ENCODE measurements at regions not wholly inside any gene's neighbourhood (a gene's known extent, or its start where the extent isn't known, plus 50 kb on each side); places are given as distances from the start of the nearest gene placed in this dataset.

GRCh38 chr7:121796381-121796780 lies 76.6 kb upstream of the PTPRZ1 start:
- Histone ChIP-seq H3K4me3 (ENCODE audit: low read length in 2 of 2) (no peak overlapping the region), H3K9me3 (ENCODE audit: control insufficient read depth, low read length) (no peaks in the 10 kb centered on the region), H3K36me3 (ENCODE audit: control insufficient read depth in 1 of 2, insufficient read depth in 2 of 2, low read length in 1 of 2) (no peaks in the 10 kb centered on the region), H3K27me3 (ENCODE audit: control insufficient read depth in 1 of 2, insufficient read depth in 2 of 2, low read length in 1 of 2) (no peaks in the 10 kb centered on the region), H3K27ac (ENCODE audit: low read depth in 1 of 2, low read length in 2 of 2) (no peak overlapping the region), H3K4me1 (ENCODE audit: control insufficient read depth in 1 of 2, insufficient read depth in 2 of 2, low read length in 2 of 2) (no peaks in the 10 kb centered on the region)
- intact Hi-C loops (cut with DNase I) = no loop called here
- 94 to 96% methylated on average over 4 of the region's 4 CpGs for WGBS, 2 donors
- no peak for DNase-seq
- ATAC-seq (ENCODE audit: low FRiP score) = no peak

GRCh38 chr7:121795736-121796135 lies 77.2 kb upstream of the PTPRZ1 start:
- Histone ChIP-seq H3K4me3 (ENCODE audit: low read length in 2 of 2) (no peak overlapping the region), H3K4me1 (ENCODE audit: control insufficient read depth in 1 of 2, insufficient read depth in 2 of 2, low read length in 2 of 2) (no peaks in the 10 kb centered on the region), H3K36me3 (ENCODE audit: control insufficient read depth in 1 of 2, insufficient read depth in 2 of 2, low read length in 1 of 2) (no peaks in the 10 kb centered on the region), H3K9me3 (ENCODE audit: control insufficient read depth, low read length) (no peaks in the 10 kb centered on the region), H3K27me3 (ENCODE audit: control insufficient read depth in 1 of 2, insufficient read depth in 2 of 2, low read length in 1 of 2) (no peaks in the 10 kb centered on the region), H3K27ac (ENCODE audit: low read depth in 1 of 2, low read length in 2 of 2) (no peak overlapping the region)
- 86 to 90% methylated on average over 2 of the region's 2 CpGs for WGBS, 2 donors
- ATAC-seq (ENCODE audit: low FRiP score) (no peak), DNase-seq (no peak)
- intact Hi-C loops (cut with DNase I) = no loop called here

GRCh38 chr7:121793716-121794115 lies 79.2 kb upstream of the PTPRZ1 start:
- H3K4me1 ChIP-seq (ENCODE audit: control insufficient read depth in 1 of 2, insufficient read depth in 2 of 2, low read length in 2 of 2) = no peaks in the 10 kb centered on the region
- H3K36me3 ChIP-seq (ENCODE audit: control insufficient read depth in 1 of 2, insufficient read depth in 2 of 2, low read length in 1 of 2) = no peaks in the 10 kb centered on the region
- no peaks in the 10 kb centered on the region for H3K27me3 ChIP-seq (ENCODE audit: control insufficient read depth in 1 of 2, insufficient read depth in 2 of 2, low read length in 1 of 2)
- ATAC-seq (ENCODE audit: low FRiP score) (no peak), DNase-seq (no peak)
- H3K27ac ChIP-seq (ENCODE audit: low read depth in 1 of 2, low read length in 2 of 2) = no peak overlapping the region
- WGBS, 2 donors = 65 to 73% methylated on average over 5 of the region's 5 CpGs
- no peaks in the 10 kb centered on the region for H3K9me3 ChIP-seq (ENCODE audit: control insufficient read depth, low read length)
- no peak overlapping the region for H3K4me3 ChIP-seq (ENCODE audit: low read length in 2 of 2)
- intact Hi-C loops (cut with DNase I) = no loop called here

GRCh38 chr7:121777672-121778071 lies 95.3 kb upstream of the PTPRZ1 start:
- intact Hi-C loops (cut with DNase I) = no loop called here
- Histone ChIP-seq H3K9me3 (ENCODE audit: control insufficient read depth, low read length) (no peaks in the 10 kb centered on the region), H3K36me3 (ENCODE audit: control insufficient read depth in 1 of 2, insufficient read depth in 2 of 2, low read length in 1 of 2) (no peaks in the 10 kb centered on the region), H3K4me1 (ENCODE audit: control insufficient read depth in 1 of 2, insufficient read depth in 2 of 2, low read length in 2 of 2) (no peaks in the 10 kb centered on the region), H3K4me3 (ENCODE audit: low read length in 2 of 2) (no peak overlapping the region), H3K27me3 (ENCODE audit: control insufficient read depth in 1 of 2, insufficient read depth in 2 of 2, low read length in 1 of 2) (no peaks in the 10 kb centered on the region), H3K27ac (ENCODE audit: low read depth in 1 of 2, low read length in 2 of 2) (no peak overlapping the region)
- no peak for DNase-seq
- WGBS, 2 donors = 58 to 71% methylated on average over 3 of the region's 3 CpGs
- no peak for ATAC-seq (ENCODE audit: low FRiP score)

GRCh38 chr7:121774563-121774962 lies 98.4 kb upstream of the PTPRZ1 start:
- Histone ChIP-seq H3K4me1 (ENCODE audit: control insufficient read depth in 1 of 2, insufficient read depth in 2 of 2, low read length in 2 of 2) (no peaks in the 10 kb centered on the region), H3K27ac (ENCODE audit: low read depth in 1 of 2, low read length in 2 of 2) (no peak overlapping the region), H3K9me3 (ENCODE audit: control insufficient read depth, low read length) (no peaks in the 10 kb centered on the region), H3K36me3 (ENCODE audit: control insufficient read depth in 1 of 2, insufficient read depth in 2 of 2, low read length in 1 of 2) (no peaks in the 10 kb centered on the region), H3K27me3 (ENCODE audit: control insufficient read depth in 1 of 2, insufficient read depth in 2 of 2, low read length in 1 of 2) (no peaks in the 10 kb centered on the region), H3K4me3 (ENCODE audit: low read length in 2 of 2) (no peak overlapping the region)
- 87% methylated on average over 3 of the region's 3 CpGs for WGBS, 2 donors
- ATAC-seq (ENCODE audit: low FRiP score) (no peak), DNase-seq (no peak)
- intact Hi-C loops (cut with DNase I) = no loop called here

GRCh38 chr7:121766676-121767075 lies 106.3 kb upstream of the PTPRZ1 start:
- H3K27ac ChIP-seq (ENCODE audit: low read depth in 1 of 2, low read length in 2 of 2) = no peak overlapping the region
- H3K4me1 ChIP-seq (ENCODE audit: control insufficient read depth in 1 of 2, insufficient read depth in 2 of 2, low read length in 2 of 2) = no peaks in the 10 kb centered on the region
- intact Hi-C loops (cut with DNase I) = no loop called here
- no peaks in the 10 kb centered on the region for H3K27me3 ChIP-seq (ENCODE audit: control insufficient read depth in 1 of 2, insufficient read depth in 2 of 2, low read length in 1 of 2)
- no peaks in the 10 kb centered on the region for H3K36me3 ChIP-seq (ENCODE audit: control insufficient read depth in 1 of 2, insufficient read depth in 2 of 2, low read length in 1 of 2)
- no peaks in the 10 kb centered on the region for H3K9me3 ChIP-seq (ENCODE audit: control insufficient read depth, low read length)
- ATAC-seq (ENCODE audit: low FRiP score) (no peak), DNase-seq (no peak)
- H3K4me3 ChIP-seq (ENCODE audit: low read length in 2 of 2) = no peak overlapping the region
- WGBS, 2 donors = 95 to 97% methylated on average over 1 of the region's 1 CpG

GRCh38 chr7:121761399-121761798 lies 111.6 kb upstream of the PTPRZ1 start:
- Histone ChIP-seq H3K36me3 (ENCODE audit: control insufficient read depth in 1 of 2, insufficient read depth in 2 of 2, low read length in 1 of 2) (no peaks in the 10 kb centered on the region), H3K4me1 (ENCODE audit: control insufficient read depth in 1 of 2, insufficient read depth in 2 of 2, low read length in 2 of 2) (no peaks in the 10 kb centered on the region), H3K27me3 (ENCODE audit: control insufficient read depth in 1 of 2, insufficient read depth in 2 of 2, low read length in 1 of 2) (no peaks in the 10 kb centered on the region), H3K4me3 (ENCODE audit: low read length in 2 of 2) (no peak overlapping the region), H3K9me3 (ENCODE audit: control insufficient read depth, low read length) (no peaks in the 10 kb centered on the region), H3K27ac (ENCODE audit: low read depth in 1 of 2, low read length in 2 of 2) (no peak overlapping the region)
- ATAC-seq (ENCODE audit: low FRiP score) (no peak), DNase-seq (no peak)
- 61 to 78% methylated on average over 1 of the region's 1 CpG for WGBS, 2 donors
- intact Hi-C loops (cut with DNase I) = no loop called here

GRCh38 chr7:121755818-121756552 lies 117.0 kb upstream of the PTPRZ1 start:
- no peak overlapping the region for H3K4me3 ChIP-seq (ENCODE audit: low read length in 2 of 2)
- no peaks in the 10 kb centered on the region for H3K36me3 ChIP-seq (ENCODE audit: control insufficient read depth in 1 of 2, insufficient read depth in 2 of 2, low read length in 1 of 2)
- DNase-seq = no peak
- 76 to 78% methylated on average over 6 of the region's 6 CpGs for WGBS, 2 donors
- no peaks in the 10 kb centered on the region for H3K9me3 ChIP-seq (ENCODE audit: control insufficient read depth, low read length)
- ATAC-seq (ENCODE audit: low FRiP score) = no peak
- no peaks in the 10 kb centered on the region for H3K27me3 ChIP-seq (ENCODE audit: control insufficient read depth in 1 of 2, insufficient read depth in 2 of 2, low read length in 1 of 2)
- intact Hi-C loops (cut with DNase I) = no loop called here
- no peaks in the 10 kb centered on the region for H3K4me1 ChIP-seq (ENCODE audit: control insufficient read depth in 1 of 2, insufficient read depth in 2 of 2, low read length in 2 of 2)
- H3K27ac ChIP-seq (ENCODE audit: low read depth in 1 of 2, low read length in 2 of 2) = no peak overlapping the region

- H3K36me3 ChIP-seq (ENCODE audit: control insufficient read depth in 1 of 2, insufficient read depth in 2 of 2, low read length in 1 of 2) = no peaks in the 10 kb centered on the region
- H3K4me3 ChIP-seq (ENCODE audit: low read length in 2 of 2) = no peak overlapping the region
- H3K27ac ChIP-seq (ENCODE audit: low read depth in 1 of 2, low read length in 2 of 2) = no peak overlapping the region
- no peak for DNase-seq
- H3K9me3 ChIP-seq (ENCODE audit: control insufficient read depth, low read length) = no peaks in the 10 kb centered on the region
- intact Hi-C loops (cut with DNase I) = no loop called here
- no peak for ATAC-seq (ENCODE audit: low FRiP score)
- 55 to 64% methylated on average over 2 of the region's 2 CpGs for WGBS, 2 donors
- H3K27me3 ChIP-seq (ENCODE audit: control insufficient read depth in 1 of 2, insufficient read depth in 2 of 2, low read length in 1 of 2) = no peaks in the 10 kb centered on the region
- no peaks in the 10 kb centered on the region for H3K4me1 ChIP-seq (ENCODE audit: control insufficient read depth in 1 of 2, insufficient read depth in 2 of 2, low read length in 2 of 2)
These were observed 117.7 kb upstream of the PTPRZ1 start for GRCh38 chr7:121755286-121755685.

Measured in aorta (tissue), 5 donors.